ENCODE measurements at regions not wholly inside any gene's neighbourhood (a gene's known extent, or its start where the extent isn't known, plus 50 kb on each side); places are given as distances from the start of the nearest gene placed in this dataset.
"Not testable (repeated sequence)": the region's sequence is repeated elsewhere in the genome, so short reads cannot be mapped to it uniquely, and the experiment has no call there.

- DNase-seq, result not testable (repeated sequence)
Observed at GRCh38 chr21:13802757-13803156, 193.2 kb downstream of the POTED start.

Measured in activated CD4-positive, alpha-beta T cell treated with anti-CD3 and anti-CD28 coated beads for 1 hour (primary cell).